NCI-H1436 treated with DMSO at 0.1 percent for 48 hours (cell line): ENCODE measurements at regions not wholly inside any gene's neighbourhood (a gene's known extent, or its start where the extent isn't known, plus 50 kb on each side); places are given as distances from the start of the nearest gene placed in this dataset.
"Not testable (repeated sequence)": the region's sequence is repeated elsewhere in the genome, so short reads cannot be mapped to it uniquely, and the experiment has no call there.

Source experiments
- DNase-seq: peaks from one replicate; lab custom pipeline; 2025; lab: John Stamatoyannopoulos, UW

- peak; percentile 80 for DNase-seq
These were observed 71.6 kb upstream of the CASZ1 start for GRCh38 chr1:10867914-10868598.

- DNase-seq: no peak
These were observed 72.1 kb upstream of the CASZ1 start for GRCh38 chr1:10868599-10868965.

- DNase-seq: no peak
These were observed 73.5 kb upstream of the CASZ1 start for GRCh38 chr1:10869933-10870332.

- no peak for DNase-seq
These were observed 74.1 kb upstream of the CASZ1 start for GRCh38 chr1:10870493-10871096.

- no peak for DNase-seq
These were observed 76.7 kb upstream of the CASZ1 start for GRCh38 chr1:10873189-10873588.

- DNase-seq: no peak
These were observed 77.9 kb upstream of the CASZ1 start for GRCh38 chr1:10874351-10874750.

GRCh38 chr1:10877894-10878293, 81.4 kb upstream of the CASZ1 start:
- no peak for DNase-seq

- no peak for DNase-seq
These were observed 82.0 kb upstream of the CASZ1 start for GRCh38 chr1:10878469-10878868.

- DNase-seq: no peak
These were observed 83.6 kb upstream of the CASZ1 start for GRCh38 chr1:10880063-10880462.

- no peak for DNase-seq
These were observed 84.6 kb upstream of the CASZ1 start for GRCh38 chr1:10881046-10881445.

- no peak for DNase-seq
These were observed 85.6 kb upstream of the CASZ1 start for GRCh38 chr1:10882069-10882468.

GRCh38 chr1:10887032-10887431, 90.6 kb upstream of the CASZ1 start:
- not testable (repeated sequence) for DNase-seq

- no peak for DNase-seq
These were observed 91.8 kb upstream of the CASZ1 start for GRCh38 chr1:10888291-10888690.

- DNase-seq: no peak
These were observed 92.6 kb upstream of the CASZ1 start for GRCh38 chr1:10888791-10889649.

GRCh38 chr1:10889650-10890353, 93.4 kb upstream of the CASZ1 start:
- DNase-seq: no peak

- DNase-seq: no peak
These were observed 94.1 kb upstream of the CASZ1 start for GRCh38 chr1:10890491-10891071.

- no peak for DNase-seq
These were observed 94.6 kb upstream of the CASZ1 start for GRCh38 chr1:10891091-10891490.

GRCh38 chr1:10892138-10893065, 96.0 kb upstream of the CASZ1 start:
- no peak for DNase-seq

GRCh38 chr1:10895621-10896020, 99.2 kb upstream of the CASZ1 start:
- DNase-seq: no peak

GRCh38 chr1:10896673-10897072, 100.2 kb upstream of the CASZ1 start:
- DNase-seq: no peak
